ENCODE measurements at regions not wholly inside any gene's neighbourhood (a gene's known extent, or its start where the extent isn't known, plus 50 kb on each side); places are given as distances from the start of the nearest gene placed in this dataset.

- intact Hi-C loops (cut with micrococcal nuclease), result no loop called here
- Mint-ChIP-seq H3K27me3 (ENCODE audit: low read depth in 3 of 3) (no peaks in the 10 kb centered on the region), H3K4me1 (no peaks in the 10 kb centered on the region), H3K4me3 (no peak overlapping the region), H3K36me3 (no peaks in the 10 kb centered on the region), H3K27ac (no peak overlapping the region), H3K9me3 (peaks cover 0 to 8% (median 1%) of the 10 kb centered on the region in 7 donors)
- Histone ChIP-seq H3K9me3 (replicated peaks in 1 of 2; ENCODE audit: control insufficient read depth in 1 of 2, insufficient read depth in 1 of 2, low read length in 2 of 2) (no peaks in the 10 kb centered on the region), H4K20me1 (ENCODE audit: insufficient read depth, low read length) (no peaks in the 10 kb centered on the region), H3K9ac (ENCODE audit: insufficient read depth, low read length, poor library complexity, severe bottlenecking) (no peak overlapping the region), H3K27ac (ENCODE audit: low read depth in 1 of 2, low read length in 2 of 2) (no peak overlapping the region), H2AFZ (ENCODE audit: insufficient read depth, low read depth, low read length, poor library complexity, severe bottlenecking) (no peak overlapping the region), H3K36me3 (replicated peaks in 1 of 2; ENCODE audit: control insufficient read depth in 1 of 2, insufficient read depth in 2 of 2, low read length in 2 of 2) (no peaks in the 10 kb centered on the region), H3K79me2 (ENCODE audit: insufficient read depth, low read length) (no peaks in the 10 kb centered on the region), H3K4me2 (replicated peaks; ENCODE audit: extremely low read depth, low read length, poor library complexity, severe bottlenecking) (no peak overlapping the region), H3K4me3 (replicated peaks in 1 of 3; ENCODE audit: low read depth in 2 of 3, low read length in 3 of 3) (no peak overlapping the region), H3K4me1 (ENCODE audit: control insufficient read depth in 1 of 2, insufficient read depth in 2 of 2, low read length in 2 of 2) (no peaks in the 10 kb centered on the region), H3K27me3 (ENCODE audit: control insufficient read depth in 2 of 2, insufficient read depth in 2 of 2, low read length in 2 of 2) (no peaks in the 10 kb centered on the region)
- no peak for TF ChIP-seq CTCF (IDR thresholded peaks at IDR 0.05)
- no peak for DNase-seq
- no CpG with 5 or more reads among the region's 1 CpG for WGBS (ENCODE audit: insufficient coverage)
Measured at GRCh38 chr16:25585526-25585925, 106.2 kb upstream of the HS3ST4 start.

GRCh38 chr16:25580041-25580440 lies 111.7 kb upstream of the HS3ST4 start:
- Mint-ChIP-seq H3K4me1 (no peaks in the 10 kb centered on the region), H3K9me3 (peaks cover 0 to 7% (median 2%) of the 10 kb centered on the region in 7 donors), H3K36me3 (no peaks in the 10 kb centered on the region), H3K27ac (peak overlapping the region in 1 of 7 donors; percentile 12), H3K27me3 (ENCODE audit: low read depth in 3 of 3) (peaks cover 0 to 3% (median 0%) of the 10 kb centered on the region in 3 donors), H3K4me3 (no peak overlapping the region)
- no peaks in the 10 kb centered on the region for H3K36me3 ChIP-seq (replicated peaks in 1 of 2; ENCODE audit: control insufficient read depth in 1 of 2, insufficient read depth in 2 of 2, low read length in 2 of 2)
- no peak for DNase-seq
- no peaks in the 10 kb centered on the region for H3K27me3 ChIP-seq (ENCODE audit: control insufficient read depth in 2 of 2, insufficient read depth in 2 of 2, low read length in 2 of 2)
- intact Hi-C loops (cut with micrococcal nuclease), result no loop called here
- H3K4me3 ChIP-seq (replicated peaks in 1 of 3; ENCODE audit: low read depth in 2 of 3, low read length in 3 of 3), result no peak overlapping the region
- H3K9ac ChIP-seq (ENCODE audit: insufficient read depth, low read length, poor library complexity, severe bottlenecking), result no peak overlapping the region
- no peak overlapping the region for H2AFZ ChIP-seq (ENCODE audit: insufficient read depth, low read depth, low read length, poor library complexity, severe bottlenecking)
- no peak for TF ChIP-seq CTCF (IDR thresholded peaks at IDR 0.05)
- no peaks in the 10 kb centered on the region for H3K79me2 ChIP-seq (ENCODE audit: insufficient read depth, low read length)
- no peaks in the 10 kb centered on the region for H3K9me3 ChIP-seq (replicated peaks in 1 of 2; ENCODE audit: control insufficient read depth in 1 of 2, insufficient read depth in 1 of 2, low read length in 2 of 2)
- 98% methylated on average over 12 of the region's 14 CpGs for WGBS (ENCODE audit: insufficient coverage)
- no peak overlapping the region for H3K4me2 ChIP-seq (replicated peaks; ENCODE audit: extremely low read depth, low read length, poor library complexity, severe bottlenecking)
- H3K27ac ChIP-seq (ENCODE audit: low read depth in 1 of 2, low read length in 2 of 2), result no peak overlapping the region
- no peaks in the 10 kb centered on the region for H4K20me1 ChIP-seq (ENCODE audit: insufficient read depth, low read length)
- H3K4me1 ChIP-seq (ENCODE audit: control insufficient read depth in 1 of 2, insufficient read depth in 2 of 2, low read length in 2 of 2), result no peaks in the 10 kb centered on the region
